Effector memory CD4-positive, alpha-beta T cell (primary cell): ENCODE measurements at regions not wholly inside any gene's neighbourhood (a gene's known extent, or its start where the extent isn't known, plus 50 kb on each side); places are given as distances from the start of the nearest gene placed in this dataset.

ENCODE experiments used
- DNase-seq, 3 donors: peaks; one replicate each; pipeline ENCODE4 v3.0.0-alpha.2; 2020
- H3K27ac ChIP-seq: 2 replicates; pipeline ENCODE4 v1.7.0; 2013; ENCODE audit warnings: mild to moderate bottlenecking, low read length, moderate library complexity; ENCODE audit not compliant: insufficient read depth, poor library complexity, severe bottlenecking
- H3K27me3 ChIP-seq: replicated peaks from 2 replicates; pipeline ENCODE4 v1.7.0; 2013; ENCODE audit warnings: mild to moderate bottlenecking, low read length; ENCODE audit not compliant: insufficient read depth, control insufficient read depth, poor library complexity, severe bottlenecking
- H3K36me3 ChIP-seq: 2 replicates; pipeline ENCODE4 v1.7.0; 2013; ENCODE audit warnings: mild to moderate bottlenecking, low read length, moderate library complexity; ENCODE audit not compliant: control insufficient read depth, insufficient read depth
- H3K4me1 ChIP-seq: 2 replicates; pipeline ENCODE4 v1.7.0; 2013; ENCODE audit warnings: low read length, mild to moderate bottlenecking; ENCODE audit not compliant: control insufficient read depth, insufficient read depth, poor library complexity, severe bottlenecking
- H3K4me3 ChIP-seq: 2 replicates; pipeline ENCODE4 v1.7.0; 2013; ENCODE audit warnings: low read length, low read depth, mild to moderate bottlenecking; ENCODE audit not compliant: insufficient read depth, poor library complexity, severe bottlenecking
- H3K9me3 ChIP-seq: 2 replicates; pipeline ENCODE4 v1.7.0; 2013; ENCODE audit warnings: mild to moderate bottlenecking, low read length, moderate library complexity; ENCODE audit not compliant: control insufficient read depth

- no peaks in the 10 kb centered on the region for H3K36me3 ChIP-seq
- no peaks in the 10 kb centered on the region for H3K9me3 ChIP-seq
- H3K4me3 ChIP-seq, result no peak overlapping the region
- no peak for DNase-seq
- H3K27me3 ChIP-seq, result no peaks in the 10 kb centered on the region
- H3K27ac ChIP-seq, result no peak overlapping the region
- H3K4me1 ChIP-seq, result no peaks in the 10 kb centered on the region
These were observed 62.6 kb upstream of the MTPN start for GRCh38 chr7:136039577-136040345.

- H3K27me3 ChIP-seq, result no peaks in the 10 kb centered on the region
- H3K36me3 ChIP-seq, result no peaks in the 10 kb centered on the region
- DNase-seq, result no peak
These were observed 59.2 kb upstream of the MTPN start for GRCh38 chr7:136036336-136036735.

GRCh38 chr7:136034132-136034531 is 57.0 kb upstream of the MTPN start:
- no peak for DNase-seq
- Histone ChIP-seq H3K27me3 (no peaks in the 10 kb centered on the region), H3K36me3 (no peaks in the 10 kb centered on the region), H3K9me3 (no peaks in the 10 kb centered on the region), H3K4me3 (no peak overlapping the region), H3K4me1 (no peaks in the 10 kb centered on the region), H3K27ac (no peak overlapping the region)

More at GRCh38 chr7:136036336-136036735, 59.2 kb upstream of the MTPN start:
- H3K27ac ChIP-seq, result no peak overlapping the region
- no peak overlapping the region for H3K4me3 ChIP-seq
- H3K4me1 ChIP-seq, result no peaks in the 10 kb centered on the region
- H3K9me3 ChIP-seq, result no peaks in the 10 kb centered on the region

GRCh38 chr7:136033413-136034031 is 56.4 kb upstream of the MTPN start:
- Histone ChIP-seq H3K4me3 (no peak overlapping the region), H3K36me3 (no peaks in the 10 kb centered on the region), H3K27me3 (no peaks in the 10 kb centered on the region), H3K9me3 (no peaks in the 10 kb centered on the region), H3K27ac (no peak overlapping the region), H3K4me1 (no peaks in the 10 kb centered on the region)
- DNase-seq, result no peak

- Histone ChIP-seq H3K36me3 (peaks cover 3% of the 10 kb centered on the region), H3K4me3 (no peak overlapping the region), H3K27me3 (no peaks in the 10 kb centered on the region), H3K4me1 (no peaks in the 10 kb centered on the region), H3K9me3 (no peaks in the 10 kb centered on the region), H3K27ac (no peak overlapping the region)
- DNase-seq, result no peak
These were observed 53.7 kb upstream of the MTPN start for GRCh38 chr7:136030867-136031318.

GRCh38 chr7:136030330-136030729 is 53.2 kb upstream of the MTPN start:
- Histone ChIP-seq H3K27ac (no peak overlapping the region), H3K27me3 (no peaks in the 10 kb centered on the region)
- no peak for DNase-seq

GRCh38 chr7:136027160-136027559 is 50.0 kb upstream of the MTPN start:
- no peaks in the 10 kb centered on the region for H3K9me3 ChIP-seq
- no peaks in the 10 kb centered on the region for H3K27me3 ChIP-seq
- no peaks in the 10 kb centered on the region for H3K4me1 ChIP-seq
- DNase-seq, result no peak
- H3K27ac ChIP-seq, result no peak overlapping the region
- H3K36me3 ChIP-seq, result peaks cover 3% of the 10 kb centered on the region
- no peak overlapping the region for H3K4me3 ChIP-seq

More at GRCh38 chr7:136030330-136030729, 53.2 kb upstream of the MTPN start:
- Histone ChIP-seq H3K4me3 (no peak overlapping the region), H3K4me1 (no peaks in the 10 kb centered on the region), H3K36me3 (peaks cover 3% of the 10 kb centered on the region), H3K9me3 (no peaks in the 10 kb centered on the region)
